Right cardiac atrium (tissue), 5 donors: ENCODE measurements at regions not wholly inside any gene's neighbourhood (a gene's known extent, or its start where the extent isn't known, plus 50 kb on each side); places are given as distances from the start of the nearest gene placed in this dataset.
A peak's percentile ranks its signal among the peaks of the same experiment; 100 is the strongest.

ENCODE experiments used
- ATAC-seq, 2 donors: fragments of 200-7000 bp; cut with Tn5 transposase; one replicate each; pipeline versions ENCODE4 v1.8.0 to v1.9.1; 2020; ENCODE audit warnings: moderate library complexity in 2 of 2, mild to moderate bottlenecking in 1 of 2
- DNase-seq, 3 donors: peaks; one replicate each; pipeline ENCODE4 v3.0.0-alpha.2; 2020
- H3K27ac ChIP-seq: one replicate; pipeline ENCODE4 v1.5.1; 2013; ENCODE audit warnings: mild to moderate bottlenecking, low read length, control low read depth, moderate library complexity
- H3K27me3 ChIP-seq: one replicate; pipeline ENCODE4 v1.6.1; 2013; ENCODE audit not compliant: control insufficient read depth, insufficient read depth
- H3K4me1 ChIP-seq: one replicate; pipeline ENCODE4 v1.6.1; 2013; ENCODE audit warnings: low read length; ENCODE audit not compliant: control insufficient read depth, insufficient read depth
- H3K4me3 ChIP-seq: one replicate; pipeline ENCODE4 v1.5.1; 2013; ENCODE audit warnings: low read length, control low read depth
- H3K9me3 ChIP-seq: one replicate; pipeline ENCODE4 v1.6.1; 2013; ENCODE audit warnings: low read length; ENCODE audit not compliant: control insufficient read depth
- WGBS: extraction: QIAGEN DNeasy Blood & Tissue Kit; methylation state at CpG from one replicate; pipeline ENCODE4 v1.1.7; 2013; 5-methylcytosine and 5-hydroxymethylcytosine counted together
- intact Hi-C, 4 donors: fragments of 100-400 bp; cut with DNase I; formaldehyde crosslinking; loops; one replicate each; pipeline versions ENCODE4 v1.11.0 to v1.14.0; 2022 to 2023
- donor health status: healthy with polysubstance abuse.
- donor health status: DM: no; HTN: yes; CAD: no.
- donor health status: DM: no; HTN: no; CAD: no.
- donor health status: DM: no; HTN: yes; CAD: no; lungs with severe emphysema.
- donor health status: DM: yes; HTN: yes; CAD: no.

DNA sequence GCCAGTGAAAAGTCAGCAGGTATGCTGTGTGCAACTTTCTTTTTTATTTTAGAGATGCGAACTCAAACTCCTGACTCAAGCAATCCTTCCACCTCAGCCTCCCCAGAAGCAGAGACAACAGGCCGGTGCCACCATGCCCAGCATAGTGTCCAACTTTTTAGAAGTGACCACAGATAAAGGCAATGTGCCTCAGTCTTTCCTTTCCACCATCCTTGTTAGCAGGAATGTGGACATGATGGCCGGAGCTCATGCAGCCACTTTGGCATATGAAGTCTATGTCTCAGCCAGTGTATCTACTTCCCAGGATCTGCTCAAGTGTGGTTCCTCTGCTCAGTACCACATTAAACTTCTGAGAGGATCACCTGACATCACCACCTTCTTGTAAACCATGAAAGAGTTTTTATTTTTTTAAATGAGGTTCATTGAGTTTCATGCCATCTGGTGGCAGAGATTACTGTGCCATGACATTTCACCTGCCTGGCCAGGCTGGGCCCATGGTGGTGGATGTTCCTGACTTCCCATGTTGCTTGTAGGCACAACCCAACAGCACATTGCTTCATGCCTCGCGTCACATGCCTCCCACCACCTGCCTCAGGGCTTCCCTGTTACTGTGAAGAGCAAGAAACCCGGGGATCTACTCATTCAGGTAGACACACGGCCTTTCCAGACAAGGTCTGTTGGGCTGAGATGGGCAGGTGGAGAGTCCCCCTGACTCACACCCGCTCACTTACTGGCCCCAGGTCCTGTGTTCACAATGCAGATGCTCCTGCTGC is 216.5 kb downstream of the LY86 start:
- Histone ChIP-seq H3K27me3 (no peaks in the 10 kb centered on the region), H3K4me1 (peaks cover 4% of the 10 kb centered on the region), H3K27ac (no peak overlapping the region), H3K9me3 (no peaks in the 10 kb centered on the region), H3K4me3 (no peak overlapping the region)
- 97% methylated on average over 8 of the region's 8 CpGs for WGBS
- intact Hi-C loops: no loop called here
- peak in 1 of 3 donors; percentile 22 for DNase-seq
- no peak for ATAC-seq

DNA sequence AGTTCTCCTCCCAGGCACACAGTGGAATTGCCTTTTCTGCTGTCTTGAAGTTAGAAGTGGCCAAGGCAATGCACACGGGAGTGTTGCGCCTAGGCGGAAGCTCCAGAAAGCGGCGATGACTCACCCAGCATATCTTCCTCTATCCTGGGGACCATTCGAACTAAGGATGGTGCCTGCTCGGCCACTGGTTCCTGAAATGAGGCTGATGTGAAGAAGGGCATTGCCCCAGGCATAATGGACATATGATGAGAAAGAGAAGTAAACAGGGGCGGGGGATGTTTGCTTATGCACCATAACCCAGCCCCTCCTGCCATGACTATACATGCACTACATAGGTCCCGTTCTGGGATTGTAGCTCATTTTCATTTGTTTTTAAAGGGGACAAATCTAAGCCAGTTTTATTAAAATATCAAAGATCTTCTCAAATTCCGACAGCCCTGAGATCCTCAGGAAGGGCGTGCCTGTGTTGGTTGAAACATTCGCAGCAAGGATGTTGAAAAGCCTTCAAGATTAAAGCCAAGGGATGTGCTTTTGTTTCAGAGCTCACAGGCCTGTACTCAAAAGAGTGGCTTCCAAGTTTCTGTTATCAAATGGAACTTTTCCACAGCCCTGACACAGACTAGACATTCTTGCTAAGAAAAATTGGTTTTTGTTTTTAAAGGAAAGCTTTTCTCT is 218.5 kb downstream of the LY86 start:
- WGBS: 50% methylated on average over 12 of the region's 12 CpGs

DNA sequence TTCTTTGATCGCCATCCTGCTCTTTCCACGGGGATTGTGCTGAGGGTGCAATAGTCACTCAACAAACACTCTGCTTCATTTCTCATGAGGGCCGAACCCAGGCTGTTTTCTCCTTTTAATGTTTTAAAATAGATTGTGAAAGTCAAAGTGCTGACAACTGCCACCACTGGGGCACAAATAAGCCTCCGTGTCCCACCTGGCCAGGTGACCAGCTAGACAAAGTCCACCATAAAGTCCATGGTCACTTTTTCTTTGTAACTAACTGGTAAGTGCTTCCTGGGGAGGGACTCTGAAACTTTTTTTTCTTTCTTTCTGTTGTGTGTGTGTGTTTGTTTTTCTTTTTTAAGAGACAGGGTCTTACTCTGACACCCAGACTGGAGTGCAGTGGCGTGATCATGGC is 219.8 kb downstream of the LY86 start:
- ATAC-seq: no peak
- no peak for DNase-seq
- Histone ChIP-seq H3K4me3 (no peak overlapping the region), H3K9me3 (no peaks in the 10 kb centered on the region), H3K27ac (no peak overlapping the region), H3K27me3 (no peaks in the 10 kb centered on the region), H3K4me1 (peaks cover 4% of the 10 kb centered on the region)
- WGBS: 93% methylated on average over 5 of the region's 5 CpGs
- intact Hi-C loops: no loop called here

More for the DNA sequence above, 218.5 kb downstream of the LY86 start:
- no peaks in the 10 kb centered on the region for H3K27me3 ChIP-seq
- peak overlapping the region; percentile 73 for H3K27ac ChIP-seq
- no peaks in the 10 kb centered on the region for H3K9me3 ChIP-seq
- no peak overlapping the region for H3K4me3 ChIP-seq
- intact Hi-C loops: no loop called here
- peaks cover 4% of the 10 kb centered on the region for H3K4me1 ChIP-seq
- ATAC-seq: peak; percentile 75 to 80
- DNase-seq: peak; percentile 69 to 82 (median 81)

DNA sequence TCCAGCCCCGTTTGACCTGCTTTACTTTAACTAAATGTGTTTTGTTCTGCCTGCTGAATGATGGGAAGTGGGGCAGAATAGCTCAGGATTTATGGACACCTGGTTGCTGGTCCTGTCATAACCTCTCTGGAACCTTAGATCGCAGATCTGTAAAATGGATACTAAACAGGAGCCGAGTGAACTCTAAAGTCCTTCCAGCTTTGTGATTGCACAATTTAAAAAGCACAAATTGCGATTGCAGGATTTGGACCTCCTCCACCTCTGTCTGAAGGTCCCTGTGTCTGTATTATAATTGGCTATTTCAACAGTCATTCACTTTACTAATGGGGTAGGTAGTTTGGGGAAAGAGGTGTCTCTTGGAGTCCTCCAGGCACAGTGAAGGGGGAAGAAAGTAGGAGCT is 220.4 kb downstream of the LY86 start:
- ATAC-seq (no peak), DNase-seq (no peak)
- WGBS: 76% methylated on average over 4 of the region's 4 CpGs
- Histone ChIP-seq H3K4me1 (peaks cover 4% of the 10 kb centered on the region), H3K27ac (no peak overlapping the region), H3K9me3 (no peaks in the 10 kb centered on the region), H3K27me3 (no peaks in the 10 kb centered on the region), H3K4me3 (no peak overlapping the region)
- intact Hi-C loops: no loop called here

DNA sequence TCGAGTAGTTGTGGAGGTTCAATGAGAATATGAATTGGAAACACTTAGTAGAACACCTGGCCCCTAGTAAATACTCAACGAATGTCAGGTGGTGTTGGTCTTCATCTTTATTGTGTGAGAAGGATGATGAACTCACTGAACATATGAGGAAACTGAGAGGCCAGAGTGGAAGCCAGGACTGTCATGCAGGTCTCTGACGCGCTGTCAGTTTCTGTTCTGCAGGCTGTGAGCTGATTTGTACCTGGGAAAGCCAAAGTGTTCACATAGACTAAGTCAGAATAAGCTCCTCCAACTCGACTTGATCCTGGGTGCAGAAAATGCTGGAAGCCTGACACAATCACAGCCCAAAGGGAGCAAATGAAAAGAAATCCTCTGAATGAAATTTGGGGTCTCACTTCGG is 222.2 kb downstream of the LY86 start:
- Histone ChIP-seq H3K9me3 (no peaks in the 10 kb centered on the region), H3K4me3 (peak overlapping the region; percentile 31), H3K27ac (peak overlapping the region; percentile 31), H3K27me3 (no peaks in the 10 kb centered on the region), H3K4me1 (peaks cover 4% of the 10 kb centered on the region)
- intact Hi-C loops: no loop called here
- 73% methylated on average over 6 of the region's 6 CpGs for WGBS
- no peak for DNase-seq
- ATAC-seq: no peak

DNA sequence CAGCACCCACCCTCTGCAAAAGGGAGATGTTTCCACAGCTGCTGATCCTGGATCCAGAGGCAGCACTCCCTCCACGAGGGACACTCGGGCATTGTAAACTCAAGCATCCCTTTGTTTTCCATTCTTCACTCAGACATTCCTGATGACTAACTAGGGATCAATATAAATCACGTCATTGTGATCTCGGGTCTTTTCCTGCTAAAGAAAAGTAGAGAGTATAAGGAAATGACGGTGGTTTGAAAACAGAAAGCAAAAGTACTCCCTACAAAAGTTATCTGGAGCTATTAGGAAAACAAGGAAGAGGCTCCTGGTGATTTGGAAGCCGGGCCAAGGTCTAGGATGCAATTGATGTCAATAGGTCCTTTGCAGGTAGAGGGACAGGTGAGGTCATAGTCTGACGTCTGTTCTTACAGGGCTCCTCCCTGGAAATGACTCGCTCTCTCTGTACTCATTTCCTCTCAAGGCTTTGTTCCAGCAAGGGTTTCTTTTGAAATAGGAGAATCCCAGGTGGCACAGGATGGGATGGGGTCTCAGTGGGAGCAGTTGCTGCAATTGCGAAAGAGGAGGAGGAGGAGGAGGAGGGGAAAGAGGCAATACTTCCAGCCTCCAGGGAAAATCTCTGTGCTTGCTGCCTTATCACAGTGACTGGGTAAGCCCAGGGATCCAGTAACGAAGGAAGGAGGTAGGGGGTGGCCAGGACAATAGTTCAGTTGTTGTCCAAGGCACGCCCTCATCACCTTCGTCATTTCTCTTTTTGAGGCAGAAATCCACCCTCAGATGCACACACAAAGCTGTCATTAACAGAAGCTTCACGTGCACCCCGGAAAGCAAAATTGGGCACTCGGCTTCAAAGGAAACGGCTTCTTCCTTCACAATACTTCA is 222.8 kb downstream of the LY86 start:
- DNase-seq (peak in 1 of 3 donors; percentile 33), ATAC-seq (peak; percentile 65 to 80)
- Histone ChIP-seq H3K4me3 (peak overlapping the region; percentile 31), H3K27me3 (no peaks in the 10 kb centered on the region), H3K4me1 (peaks cover 4% of the 10 kb centered on the region), H3K27ac (peak overlapping the region; percentile 32), H3K9me3 (no peaks in the 10 kb centered on the region)
- whole genome bisulfite sequencing: 27% methylated on average over 16 of the region's 16 CpGs
- intact Hi-C loops: no loop called here

DNA sequence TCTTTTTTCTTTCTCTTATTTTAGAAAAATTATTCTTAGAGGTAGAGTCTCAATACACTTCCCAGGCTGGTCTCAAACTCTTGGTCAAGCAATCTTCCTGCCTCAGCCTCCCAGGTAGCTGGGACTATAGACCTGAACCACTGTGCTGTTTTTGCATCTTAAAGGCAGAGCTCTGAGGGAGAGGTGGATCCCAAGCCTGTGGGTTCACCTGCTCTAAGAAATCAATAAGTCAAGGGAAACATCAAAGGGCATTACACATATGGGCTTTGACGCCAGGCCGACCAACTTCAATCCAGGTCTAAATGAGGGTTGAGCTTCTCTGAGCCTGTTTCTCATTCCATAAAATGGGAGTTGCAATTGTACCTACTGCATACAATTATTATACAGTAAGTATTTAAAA is 223.9 kb downstream of the LY86 start:
- ATAC-seq (no peak), DNase-seq (no peak)
- Histone ChIP-seq H3K4me3 (no peak overlapping the region), H3K27ac (no peak overlapping the region), H3K9me3 (no peaks in the 10 kb centered on the region), H3K4me1 (no peaks in the 10 kb centered on the region), H3K27me3 (no peaks in the 10 kb centered on the region)
- WGBS: 98% methylated on average over 2 of the region's 2 CpGs
- intact Hi-C loops: no loop called here

DNA sequence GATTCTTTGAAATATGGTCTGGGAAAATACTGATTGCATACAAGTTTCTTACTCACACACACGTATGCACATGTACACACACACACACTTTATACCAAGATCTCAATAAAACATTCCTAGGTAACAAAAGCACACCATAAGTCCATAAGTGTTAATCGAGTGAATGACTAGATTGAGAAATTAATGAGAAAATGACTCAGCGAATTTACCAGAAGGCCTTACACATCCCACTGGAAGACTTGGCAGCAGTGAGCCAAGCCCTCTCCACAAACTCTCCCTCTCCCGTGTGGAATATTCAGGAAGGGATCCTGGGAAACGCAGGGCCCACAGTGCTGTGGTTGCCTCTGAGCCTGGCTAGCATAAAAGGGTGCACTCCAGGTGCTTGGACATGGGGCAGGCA is 227.2 kb downstream of the LY86 start:
- ATAC-seq (no peak), DNase-seq (peak in 1 of 3 donors; percentile 28)
- H3K4me3 ChIP-seq: no peak overlapping the region
- H3K27ac ChIP-seq: no peak overlapping the region
- no peaks in the 10 kb centered on the region for H3K9me3 ChIP-seq
- H3K27me3 ChIP-seq: no peaks in the 10 kb centered on the region
- intact Hi-C loops: no loop called here
- 81% methylated on average over 5 of the region's 5 CpGs for WGBS
- H3K4me1 ChIP-seq: no peaks in the 10 kb centered on the region

DNA sequence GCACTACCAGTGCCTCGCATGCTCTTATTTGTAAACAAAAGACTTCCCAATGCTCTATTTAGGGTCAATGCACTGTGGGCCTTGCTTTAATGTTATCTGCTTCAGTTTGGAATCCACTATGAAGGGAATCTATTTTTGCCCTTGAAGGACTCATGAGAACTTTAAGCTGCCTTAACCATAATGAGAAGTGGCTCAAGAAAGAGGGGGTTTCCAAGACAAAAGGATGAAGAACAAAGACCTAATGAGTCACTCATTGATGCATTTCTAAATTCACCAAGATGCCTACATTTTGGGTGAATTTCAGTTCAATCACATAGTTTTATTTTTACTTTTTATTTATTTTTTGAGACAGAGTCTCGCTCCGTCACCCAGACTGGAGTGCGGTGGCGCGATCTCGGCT is 228.2 kb downstream of the LY86 start:
- DNase-seq: no peak
- H3K4me1 ChIP-seq: no peaks in the 10 kb centered on the region
- intact Hi-C loops: no loop called here
- no peaks in the 10 kb centered on the region for H3K27me3 ChIP-seq
- no peak for ATAC-seq
- H3K4me3 ChIP-seq: no peak overlapping the region
- no peaks in the 10 kb centered on the region for H3K9me3 ChIP-seq
- H3K27ac ChIP-seq: no peak overlapping the region
- 97% methylated on average over 7 of the region's 7 CpGs for WGBS

DNA sequence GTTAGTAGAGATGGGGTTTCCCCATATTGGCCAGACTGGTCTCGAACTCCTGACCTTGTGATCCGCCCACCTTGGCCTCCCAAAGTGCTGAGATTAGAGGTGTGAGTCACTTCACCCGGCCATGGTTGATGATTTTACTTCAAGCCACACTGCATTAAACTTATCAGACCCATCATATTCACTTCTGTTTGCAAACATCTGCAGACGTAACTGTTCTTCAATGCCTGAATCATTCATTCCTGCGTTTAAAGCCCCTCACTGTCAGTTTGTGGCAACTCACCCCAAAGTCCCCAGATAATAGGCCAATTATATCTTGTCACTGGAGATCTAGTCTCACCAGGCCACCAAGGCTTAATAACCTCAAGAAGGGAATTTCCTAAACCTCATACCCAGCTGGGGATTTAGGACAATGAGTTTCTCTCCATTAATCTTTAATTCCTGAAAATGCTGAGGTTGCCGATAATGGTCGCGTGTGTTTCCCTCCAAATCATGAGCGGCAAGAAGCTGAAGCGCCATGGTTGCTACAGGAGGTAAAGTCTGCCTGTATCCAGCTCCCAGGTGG is 229.6 kb downstream of the LY86 start:
- intact Hi-C loops: no loop called here
- H3K4me3 ChIP-seq: no peak overlapping the region
- H3K4me1 ChIP-seq: no peaks in the 10 kb centered on the region
- H3K27me3 ChIP-seq: no peaks in the 10 kb centered on the region
- DNase-seq (no peak), ATAC-seq (no peak)
- WGBS: 86% methylated on average over 10 of the region's 10 CpGs
- no peaks in the 10 kb centered on the region for H3K9me3 ChIP-seq
- no peak overlapping the region for H3K27ac ChIP-seq
